Inflammatory macrophage treated with lipopolysaccharide for 4 hours (primary cell): ENCODE measurements at regions not wholly inside any gene's neighbourhood (a gene's known extent, or its start where the extent isn't known, plus 50 kb on each side); places are given as distances from the start of the nearest gene placed in this dataset.
"Not testable (repeated sequence)": the region's sequence is repeated elsewhere in the genome, so short reads cannot be mapped to it uniquely, and the experiment has no call there.

Experiments
- DNase-seq: peaks from one replicate; pipeline ENCODE4 v3.0.0-alpha.2; 2020

DNA sequence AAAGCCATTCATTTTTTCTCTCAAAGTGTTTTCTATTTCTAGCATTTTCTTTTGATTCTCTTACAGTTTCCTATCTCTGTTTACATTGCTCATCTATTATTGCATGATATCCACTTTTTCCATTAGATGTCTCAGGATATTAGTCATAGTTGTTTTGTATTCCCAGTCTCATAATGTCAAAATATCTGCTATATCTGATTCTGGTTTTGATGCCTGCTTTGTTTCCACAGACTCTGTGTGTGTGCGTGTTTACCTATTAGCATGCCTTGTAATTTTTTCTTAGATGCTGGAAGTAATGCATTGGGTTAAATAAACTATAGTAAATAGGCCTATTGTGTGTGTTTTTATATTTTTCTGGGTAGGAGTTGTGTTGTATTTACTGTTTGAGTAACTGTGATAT, 1126.3 kb downstream of the SORCS1 start:
- DNase-seq: no peak

DNA sequence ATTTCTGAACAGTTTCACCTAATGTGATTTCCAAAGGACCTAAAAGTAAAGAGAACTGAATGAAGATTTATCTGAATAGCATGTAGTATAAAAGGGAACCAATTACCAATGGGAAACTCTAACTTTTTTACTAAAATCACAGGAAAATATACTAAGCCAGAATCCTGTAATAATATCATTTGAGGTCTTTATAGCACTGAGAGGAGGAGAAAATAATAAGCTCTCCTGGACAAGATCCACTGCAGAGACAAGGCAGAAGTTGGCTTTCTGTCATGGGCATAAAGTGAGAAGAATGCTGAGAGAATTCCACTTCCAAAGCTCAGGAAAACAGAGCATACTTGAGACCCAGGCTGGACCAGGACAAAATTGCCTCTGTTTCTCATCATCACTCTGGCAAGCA, 1131.4 kb downstream of the SORCS1 start:
- no peak for DNase-seq

DNA sequence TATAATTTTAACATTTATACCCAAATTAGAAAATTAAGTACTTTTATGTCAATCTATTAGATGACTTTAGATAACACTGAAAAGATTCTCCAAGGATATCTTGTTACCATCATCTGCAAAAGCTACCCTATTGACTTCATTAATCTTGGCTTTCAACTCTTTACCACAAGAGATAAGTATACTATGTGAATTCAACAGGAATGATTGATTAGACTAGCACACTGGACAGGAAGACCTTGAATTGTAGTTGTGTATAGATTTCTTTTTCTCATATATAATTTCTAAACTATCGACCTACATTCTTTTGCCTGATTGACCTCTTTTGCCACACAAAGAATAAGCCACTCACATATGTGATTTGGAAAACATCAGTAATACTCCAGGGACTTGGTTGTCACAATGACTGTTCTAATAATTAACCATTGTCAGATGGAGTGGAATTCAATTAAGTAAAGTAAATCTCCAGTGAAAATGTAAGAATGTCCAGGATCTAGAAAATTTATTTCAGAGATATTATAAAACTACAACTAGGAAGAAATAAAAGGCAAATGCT, 1132.0 kb downstream of the SORCS1 start:
- no peak for DNase-seq

DNA sequence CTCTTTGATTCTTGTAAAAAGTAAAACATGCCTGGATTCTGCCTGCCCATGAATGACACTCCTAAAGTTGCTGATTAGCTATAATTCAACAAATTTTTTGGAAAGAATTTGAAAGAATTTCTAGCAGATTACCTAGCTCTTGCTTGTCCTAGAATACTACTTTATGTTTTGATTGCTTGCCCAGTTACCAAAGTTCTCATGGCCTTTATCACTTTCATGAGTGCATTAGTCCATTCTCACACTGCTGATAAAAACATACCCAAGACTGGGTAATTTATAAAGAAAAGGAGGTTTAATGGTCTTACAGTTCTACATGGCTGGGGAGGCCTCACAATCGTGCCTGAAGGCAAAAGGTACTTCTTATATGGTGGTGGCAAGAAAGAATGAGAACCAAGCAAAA, 1137.3 kb downstream of the SORCS1 start:
- DNase-seq: no peak

DNA sequence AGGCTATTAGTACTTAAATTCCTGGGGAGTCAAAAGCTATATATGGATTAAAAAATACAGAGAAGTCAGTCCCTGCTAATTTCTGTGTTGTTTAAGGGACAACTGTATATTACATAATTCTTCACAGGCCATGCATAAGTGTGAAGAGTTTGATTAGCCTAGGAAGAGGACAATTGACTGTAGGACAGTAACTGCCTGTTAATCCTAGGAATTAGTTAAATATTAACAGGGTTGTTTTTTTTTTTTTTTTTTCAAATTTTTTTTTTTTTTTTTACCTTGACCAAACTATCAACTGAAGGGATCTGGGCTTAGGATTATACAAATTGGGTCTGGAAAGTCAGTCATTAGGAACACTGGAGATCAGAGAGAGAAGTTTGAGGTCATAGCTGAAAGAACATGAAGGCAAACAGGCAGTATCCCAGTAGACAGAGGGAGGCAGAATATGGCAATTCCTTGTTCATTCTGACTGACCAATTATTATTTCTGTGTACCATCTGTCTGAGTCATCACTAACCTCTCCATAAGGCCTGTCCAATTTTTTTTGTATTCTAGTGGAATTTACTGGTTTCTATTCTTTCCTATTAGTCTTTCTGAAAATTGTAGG, 1139.2 kb downstream of the SORCS1 start:
- no peak for DNase-seq

DNA sequence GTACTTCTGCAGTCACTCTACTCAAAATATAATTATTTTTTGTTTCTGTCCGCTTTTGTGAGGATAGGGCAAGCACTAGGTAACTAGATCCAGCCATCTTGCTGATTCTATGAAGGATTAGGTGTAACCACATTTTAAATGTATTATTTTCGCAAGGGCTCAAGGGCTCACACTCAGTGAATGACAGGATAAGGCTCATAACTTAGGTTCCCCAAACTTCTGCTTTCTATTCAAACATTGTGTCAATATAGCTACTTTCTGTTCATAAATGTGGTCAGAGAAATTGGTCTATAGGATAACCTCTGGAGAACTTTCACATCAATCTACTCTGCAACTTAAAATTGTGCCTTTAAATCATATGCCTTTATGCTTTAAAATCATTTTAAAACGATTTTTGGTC, 1141.2 kb downstream of the SORCS1 start:
- no peak for DNase-seq

DNA sequence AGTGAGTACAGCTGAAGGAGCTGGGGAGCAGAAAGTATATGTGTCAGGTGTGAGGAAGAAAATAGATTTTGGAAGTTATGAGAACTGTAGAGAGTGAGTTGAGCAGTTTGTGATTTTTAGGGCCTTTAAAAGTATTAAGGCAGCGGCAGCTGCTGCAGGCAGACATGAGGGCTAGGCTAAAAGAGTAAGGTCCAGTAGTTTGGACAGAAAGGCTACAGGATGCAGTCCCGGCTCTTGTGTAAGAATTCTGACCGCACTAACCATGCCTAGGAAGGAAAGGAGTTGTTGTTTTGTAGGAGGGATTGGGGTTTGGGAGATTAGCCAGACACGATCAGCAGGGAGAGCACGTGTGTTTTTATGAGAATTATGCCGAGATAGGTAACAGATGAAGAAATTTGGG, 1144.9 kb downstream of the SORCS1 start:
- DNase-seq: not testable (repeated sequence)

DNA sequence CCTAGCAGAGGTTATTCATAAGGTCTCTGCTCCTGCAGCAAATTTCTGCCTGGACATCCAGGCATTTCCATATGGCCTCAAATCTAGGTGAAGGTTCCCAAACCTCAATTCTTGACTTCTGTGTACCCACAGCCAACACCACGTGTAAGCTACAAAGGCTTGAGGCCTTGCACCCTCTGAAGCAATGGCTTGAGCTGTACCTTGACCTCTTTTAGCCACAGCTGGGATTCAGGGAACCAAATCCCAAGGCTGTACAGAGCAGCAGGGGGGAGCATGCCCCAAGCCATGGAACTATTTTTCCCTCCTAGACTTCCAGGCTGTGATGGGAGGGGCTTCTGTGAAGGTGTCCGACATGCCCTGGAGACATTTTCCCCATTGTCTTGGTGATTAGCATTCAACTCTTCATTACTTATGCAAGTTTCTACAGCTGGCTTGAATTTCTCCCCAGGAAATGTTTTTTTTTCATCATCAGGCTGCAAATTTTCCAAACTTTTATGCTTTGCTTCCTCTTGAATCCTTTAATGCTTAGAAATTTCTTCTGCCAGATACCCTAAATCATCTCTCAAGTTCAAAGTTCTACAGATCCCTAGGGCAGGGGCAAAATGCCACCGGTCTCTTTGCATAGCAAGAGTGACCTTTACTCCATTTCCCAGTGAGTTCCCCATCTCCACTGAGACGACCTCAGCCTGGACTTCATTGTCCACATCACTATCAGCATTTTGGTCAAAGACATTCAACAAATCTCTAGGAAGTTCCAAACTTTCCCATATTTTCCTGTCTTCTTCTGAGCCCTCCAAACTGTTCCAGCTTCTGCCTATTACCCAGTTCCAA, 1148.9 kb downstream of the SORCS1 start:
- not testable (repeated sequence) for DNase-seq

DNA sequence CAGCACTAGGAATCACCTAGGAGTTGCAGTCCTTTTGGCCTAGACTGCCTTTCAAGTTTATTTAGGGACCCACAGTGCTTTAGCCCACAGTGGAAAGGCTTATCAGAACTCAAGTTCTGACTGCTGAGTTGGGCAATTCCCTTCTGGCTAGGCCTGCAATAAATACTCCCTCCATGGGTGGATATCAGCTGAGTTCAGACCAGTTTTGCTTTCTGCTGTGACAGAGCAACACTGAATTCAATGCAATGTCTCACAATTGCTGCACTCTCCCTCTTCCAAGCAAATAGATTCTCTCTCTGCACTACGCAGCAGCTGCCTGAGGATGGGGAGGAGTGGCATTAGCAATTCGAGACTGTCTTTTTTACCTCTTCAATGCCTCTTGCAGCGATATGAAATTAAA, 1153.3 kb downstream of the SORCS1 start:
- no peak for DNase-seq

DNA sequence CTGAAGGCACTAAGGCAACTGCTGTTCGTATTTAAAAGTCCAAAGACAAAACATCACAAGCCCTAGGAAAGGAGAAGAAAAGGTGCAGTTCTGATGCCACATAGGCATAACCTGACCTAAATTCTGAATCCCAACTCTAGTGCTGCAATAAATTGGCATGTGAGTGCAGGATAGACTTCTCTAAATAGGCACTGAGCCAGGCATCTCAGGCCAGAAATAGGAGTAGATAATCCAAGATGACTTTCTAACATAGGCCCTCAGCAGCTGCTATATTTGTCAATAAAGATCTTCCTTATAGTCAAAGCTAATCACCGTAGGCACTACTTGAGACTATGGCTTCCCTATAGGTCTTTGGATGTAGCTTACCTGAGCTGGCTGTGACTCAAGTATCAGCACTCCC, 1163.8 kb downstream of the SORCS1 start:
- DNase-seq: no peak

DNA sequence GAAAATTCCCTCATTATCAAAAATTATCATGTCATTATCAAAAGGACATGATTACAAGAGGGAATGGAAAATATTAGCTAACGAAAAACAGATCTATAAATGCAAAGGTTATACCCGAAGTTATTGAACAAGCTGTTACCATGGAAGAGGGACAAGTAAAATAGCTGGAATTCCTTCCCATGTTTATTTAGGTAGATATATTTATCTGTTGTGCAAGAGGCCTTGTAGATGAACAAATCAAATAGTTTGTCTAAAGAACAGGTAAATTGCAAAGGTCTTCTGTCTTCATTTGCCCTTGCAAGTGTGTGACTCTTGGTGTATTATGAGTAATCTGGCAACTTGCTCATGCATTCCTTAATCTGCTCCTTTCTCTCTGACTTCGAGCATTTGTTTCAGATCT, 1170.9 kb downstream of the SORCS1 start:
- DNase-seq: no peak

DNA sequence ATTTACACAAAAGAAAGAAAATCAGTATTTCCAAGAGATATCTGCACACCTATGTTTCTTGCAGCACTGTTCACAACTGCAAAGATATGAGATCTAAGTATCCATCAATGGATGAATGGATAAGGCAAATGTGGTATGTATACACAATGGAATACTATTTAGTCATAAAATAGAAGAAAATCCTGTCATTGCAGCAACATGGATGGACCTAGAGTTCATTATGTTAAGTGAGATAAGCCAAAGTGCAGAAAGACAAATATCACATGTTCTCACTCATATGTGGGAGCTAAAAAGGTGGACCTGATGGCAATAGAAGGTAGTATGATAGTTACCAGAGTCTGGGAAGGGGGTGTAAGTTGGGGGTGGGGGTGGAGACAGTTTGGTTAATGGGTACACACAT, 1171.6 kb downstream of the SORCS1 start:
- no peak for DNase-seq

DNA sequence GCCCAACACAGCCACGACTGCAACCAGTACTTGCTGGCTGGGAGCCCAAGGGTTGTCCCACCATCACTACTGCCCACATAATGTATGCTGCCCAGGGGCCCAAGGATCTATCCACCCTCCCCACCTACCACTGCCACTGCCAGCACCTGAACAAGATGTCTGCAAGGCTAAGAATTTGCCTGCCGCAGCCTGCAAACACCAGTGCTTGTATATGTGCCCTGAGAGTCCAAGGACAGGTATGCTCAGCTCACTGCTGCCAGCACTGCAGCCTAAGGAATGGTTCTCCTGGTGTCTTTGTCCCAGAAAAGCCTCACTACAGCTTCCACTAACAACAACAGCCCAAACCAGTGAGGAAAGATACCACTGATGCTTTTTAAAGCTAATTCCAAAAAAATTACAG, 1174.0 kb downstream of the SORCS1 start:
- no peak for DNase-seq

DNA sequence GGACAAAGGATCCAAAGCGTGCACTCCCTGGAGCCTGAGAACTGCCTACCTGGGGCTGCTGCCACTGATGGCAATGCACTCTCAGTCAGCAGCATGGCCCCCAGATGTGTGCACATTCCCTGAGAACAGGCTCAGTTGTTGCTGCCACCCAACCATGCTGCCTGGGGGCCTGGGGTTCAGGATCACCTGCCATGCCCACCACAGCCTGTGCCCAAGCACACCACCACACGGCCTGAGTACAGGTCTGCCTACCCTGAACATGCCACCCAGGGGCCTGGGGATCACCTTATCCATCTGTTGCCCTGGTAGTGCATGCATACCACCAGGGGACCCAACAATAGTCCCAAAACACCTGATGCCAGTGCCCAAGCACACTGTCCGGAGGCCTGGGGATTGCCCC, 1174.5 kb downstream of the SORCS1 start:
- DNase-seq: no peak

DNA sequence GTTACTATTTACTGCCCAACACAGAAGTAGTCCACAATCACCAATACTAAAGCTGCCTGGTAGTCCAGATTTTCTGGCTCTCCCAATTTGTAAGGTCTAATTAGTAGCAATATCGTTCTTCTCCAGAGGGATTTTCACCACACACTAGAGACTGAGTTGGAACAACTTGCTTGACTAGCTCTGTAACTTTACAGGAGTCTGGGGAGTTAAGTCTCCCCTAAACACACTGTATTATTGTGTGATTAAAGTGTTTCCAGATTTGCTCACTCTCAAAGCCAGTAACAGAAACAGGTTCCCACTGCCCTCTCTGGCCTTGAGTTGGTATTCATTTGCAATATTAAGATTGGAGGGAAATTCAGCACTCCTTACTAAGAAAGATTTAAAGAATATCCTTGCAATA, 1175.7 kb downstream of the SORCS1 start:
- DNase-seq: no peak

DNA sequence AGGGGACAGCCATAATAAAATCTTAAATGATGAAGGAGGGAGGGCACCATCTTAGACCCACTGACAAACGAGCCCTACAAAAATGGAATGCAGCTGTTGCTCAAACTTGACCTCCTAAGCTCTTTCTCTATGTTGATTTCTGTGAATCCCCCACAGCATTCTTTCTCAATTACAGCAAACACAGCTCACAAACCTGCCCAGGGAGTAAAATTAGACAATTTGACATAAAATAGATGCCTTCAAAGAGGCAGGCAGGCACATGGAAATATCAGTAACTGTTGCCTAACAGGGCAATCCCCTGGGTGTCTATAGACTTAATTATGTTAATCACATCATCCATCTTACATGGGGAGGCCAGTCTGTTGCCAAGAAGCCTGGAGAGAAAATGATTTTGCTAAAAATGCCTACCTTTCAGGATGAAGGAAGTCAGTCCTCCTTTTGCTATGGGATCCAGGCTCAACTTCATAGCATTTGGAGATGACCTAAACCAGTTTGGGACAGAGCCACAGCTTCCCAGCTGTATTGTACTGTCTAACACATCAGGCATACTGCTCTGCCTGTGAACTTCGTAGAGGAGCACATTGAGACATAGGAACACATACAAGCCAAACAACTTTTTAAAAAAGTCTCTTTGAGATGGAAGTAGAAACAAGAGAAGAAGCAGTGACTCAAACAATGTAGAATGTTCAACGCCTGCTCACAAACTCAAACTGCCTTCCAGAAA, 1177.4 kb downstream of the SORCS1 start:
- no peak for DNase-seq

DNA sequence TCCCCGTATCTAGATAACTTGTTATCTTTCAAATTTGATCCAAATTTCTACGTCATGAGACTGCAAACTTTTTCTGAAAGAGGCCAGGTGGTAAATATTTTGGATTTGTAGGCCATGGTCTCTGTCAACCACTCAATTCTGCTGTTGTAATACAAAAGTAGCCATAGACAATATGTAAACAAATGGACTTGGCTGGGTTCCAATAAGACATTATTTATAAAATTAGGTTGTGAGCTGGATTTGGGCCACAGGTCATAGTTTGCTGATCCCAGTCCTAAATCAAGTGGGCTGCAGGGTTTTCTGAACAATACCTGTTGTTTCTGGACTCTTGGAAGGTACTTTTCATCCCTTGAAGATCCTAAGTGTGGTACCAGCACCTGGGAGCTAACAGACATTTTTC, 1178.0 kb downstream of the SORCS1 start:
- no peak for DNase-seq

DNA sequence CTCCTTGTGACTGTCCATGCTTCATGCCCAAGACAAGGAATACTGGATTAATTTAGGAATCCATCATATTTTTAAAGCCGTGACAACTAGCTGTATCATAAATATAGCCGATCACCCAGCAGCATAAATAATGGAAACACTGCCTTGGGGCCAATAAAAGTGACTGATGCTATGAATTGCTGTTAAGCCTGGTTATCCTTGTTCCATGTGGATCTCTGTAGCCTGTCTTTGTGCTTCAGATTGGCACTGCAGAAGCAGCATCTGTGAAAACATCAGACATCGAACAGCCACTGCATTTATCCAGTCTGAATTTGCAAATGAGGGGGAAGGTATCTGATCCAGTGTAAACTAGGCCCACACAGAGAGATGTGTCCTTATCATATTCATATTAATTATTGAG, 1181.8 kb downstream of the SORCS1 start:
- no peak for DNase-seq

DNA sequence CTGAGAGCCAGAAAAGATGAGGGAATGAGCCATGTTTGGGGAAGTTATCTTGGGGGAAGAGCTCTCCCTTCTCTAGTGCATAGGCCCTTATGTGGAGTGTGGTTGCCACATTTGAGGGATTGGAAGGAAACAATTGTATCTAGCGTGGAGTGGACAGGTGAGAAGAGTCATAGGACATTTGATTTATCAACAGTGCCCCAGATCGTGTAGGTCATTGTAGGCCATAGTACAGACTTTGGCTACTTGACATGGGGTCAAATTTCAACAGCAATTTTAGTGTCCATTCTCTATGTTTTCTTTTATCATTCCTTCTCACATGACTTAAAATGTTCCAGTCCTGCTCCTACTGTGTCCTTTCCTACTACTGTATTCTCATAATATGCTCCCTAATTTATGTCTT, 1182.8 kb downstream of the SORCS1 start:
- no peak for DNase-seq

DNA sequence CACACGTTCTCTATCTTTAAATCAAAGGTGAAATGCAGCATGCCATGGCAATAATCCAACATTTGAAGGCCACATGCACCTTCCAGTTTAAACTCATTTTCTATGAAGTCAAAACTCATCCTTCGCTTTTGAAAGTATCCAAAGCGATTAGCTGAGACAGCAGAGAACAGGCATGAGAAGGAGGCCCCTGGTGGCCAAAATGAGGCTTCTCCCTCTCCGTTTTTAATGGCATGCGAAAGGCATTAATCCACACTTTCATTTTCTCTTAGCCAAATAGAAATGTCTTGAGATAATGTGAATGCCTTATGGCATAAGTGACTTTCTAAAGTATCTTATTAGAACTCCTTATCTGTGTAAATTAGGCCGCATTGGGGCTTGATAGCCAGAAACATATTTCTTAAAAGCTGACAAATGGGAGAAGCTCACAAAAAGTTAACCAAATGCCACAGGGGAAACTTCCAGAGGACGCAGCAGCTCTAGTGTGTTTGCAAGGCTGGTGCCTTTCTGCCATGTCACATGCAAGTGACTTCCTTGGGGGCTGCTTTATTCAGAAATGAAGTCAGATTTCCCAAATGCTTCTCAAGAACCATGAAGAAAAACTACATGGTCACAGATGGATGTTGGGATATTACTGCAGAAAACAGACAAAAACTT, 1189.6 kb downstream of the SORCS1 start:
- no peak for DNase-seq

DNA sequence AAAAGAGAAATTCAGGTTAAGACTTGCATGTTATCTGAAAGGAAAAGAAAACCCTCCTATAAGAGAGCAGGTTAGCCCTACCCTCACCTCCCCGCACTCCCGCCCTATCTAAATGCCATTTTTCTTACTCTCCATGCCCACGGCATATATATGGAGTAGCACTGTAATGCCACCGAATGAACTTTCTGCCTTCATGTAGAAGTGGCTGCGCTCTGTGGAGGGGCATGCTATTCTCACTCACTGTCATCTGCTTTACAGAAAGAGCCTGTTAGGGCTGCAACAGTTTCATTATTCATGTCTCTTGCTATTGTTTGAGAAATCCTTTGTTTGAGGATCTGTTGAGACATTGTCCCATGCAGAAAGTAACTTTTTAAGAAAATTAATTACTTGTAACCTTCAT, 1190.6 kb downstream of the SORCS1 start:
- no peak for DNase-seq

DNA sequence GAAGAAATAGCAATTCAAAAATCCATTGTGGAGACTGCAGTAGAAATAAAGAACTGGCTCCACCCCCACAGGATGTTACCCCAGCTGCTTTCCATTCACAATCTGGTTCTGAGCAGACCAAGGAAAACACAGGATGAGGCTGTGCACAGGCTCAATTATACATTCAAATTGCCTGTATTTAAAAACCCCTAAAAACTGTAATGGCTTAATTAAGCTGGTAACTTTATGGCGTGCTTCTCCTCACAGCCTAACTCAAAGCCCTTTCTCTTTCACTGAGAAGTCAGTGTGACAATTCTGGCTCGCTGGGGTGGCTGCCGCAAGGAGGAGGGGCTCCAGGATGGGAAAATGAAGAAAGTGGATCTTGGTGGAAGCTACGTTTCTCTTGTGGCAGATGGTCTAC, 1191.1 kb downstream of the SORCS1 start:
- DNase-seq: no peak

DNA sequence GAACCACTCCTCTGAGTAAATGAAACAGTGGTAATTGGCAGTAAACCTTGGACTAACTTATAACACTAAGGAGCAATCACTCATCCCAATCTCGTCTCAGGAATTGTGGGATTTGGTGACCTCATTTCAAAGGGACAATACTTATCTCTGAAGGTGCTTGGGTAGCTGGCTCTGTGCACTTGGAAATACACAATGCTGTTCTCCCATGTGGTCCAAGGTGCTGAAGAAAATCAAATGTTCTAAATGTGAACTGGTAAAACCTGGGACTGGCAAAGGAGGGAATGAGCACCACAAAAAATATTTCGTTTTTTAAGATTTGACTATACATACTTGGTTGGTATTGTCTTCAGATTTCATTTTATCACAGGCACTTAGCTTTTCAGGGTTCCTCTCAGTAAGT, 1193.0 kb downstream of the SORCS1 start:
- DNase-seq: no peak
